ENCODE measurements at regions not wholly inside any gene's neighbourhood (a gene's known extent, or its start where the extent isn't known, plus 50 kb on each side); places are given as distances from the start of the nearest gene placed in this dataset.

DNA sequence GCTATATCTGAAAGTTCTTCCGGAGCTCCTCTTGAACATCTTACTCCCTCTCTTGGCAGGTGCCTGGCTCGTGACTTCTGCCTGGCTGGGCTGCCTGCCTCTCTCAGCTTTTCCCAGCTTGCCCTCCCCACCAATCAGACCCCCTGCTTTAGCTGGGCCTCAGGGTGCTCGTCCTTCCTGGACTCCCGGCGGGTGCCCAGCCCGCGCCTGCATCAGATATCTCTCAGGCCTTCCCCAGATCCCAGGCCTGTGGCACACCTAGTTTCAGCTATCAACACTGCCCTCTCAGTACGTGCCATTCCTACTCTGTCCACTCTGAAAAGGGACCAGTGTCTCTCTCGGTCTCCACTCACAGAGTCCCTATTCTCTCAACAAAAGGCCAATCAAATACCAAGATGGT, 96.5 kb upstream of the CLDN14 start:
- H3K4me1 ChIP-seq (ENCODE audit: control insufficient read depth, extremely low read depth, insufficient read depth, low read length): no peaks in the 10 kb centered on the region
- no peak overlapping the region for H3K27ac ChIP-seq (ENCODE audit: control insufficient read depth, insufficient read depth, low read length)
- DNase-seq (ENCODE audit: low read depth, low spot score) (no peak), FAIRE-seq (no peak)
- no peak overlapping the region for H3K4me2 ChIP-seq (ENCODE audit: control insufficient read depth, extremely low read depth, insufficient read depth, low read depth, low read length)
- no peak overlapping the region for H3K4me3 ChIP-seq (ENCODE audit: control insufficient read depth in 2 of 3, extremely low read depth in 1 of 3, insufficient read depth in 2 of 3, low read depth in 1 of 3, low read length in 3 of 3)
- no peaks in the 10 kb centered on the region for H4K20me1 ChIP-seq (ENCODE audit: control insufficient read depth, extremely low read depth, insufficient read depth, low read length)
- no peaks in the 10 kb centered on the region for H3K36me3 ChIP-seq (ENCODE audit: control insufficient read depth in 2 of 2, extremely low read depth in 1 of 2, insufficient read depth in 2 of 2, low read length in 2 of 2)
- dilution Hi-C loops (cut with MboI; ENCODE audit: extremely low pct_ligation_motif_present, low sequenced_read_pairs): no loop called here
- no peaks in the 10 kb centered on the region for H3K9me1 ChIP-seq (ENCODE audit: control insufficient read depth, extremely low read depth, insufficient read depth, low read length)
- H2AFZ ChIP-seq (ENCODE audit: control insufficient read depth, low read length): no peak overlapping the region
- TF ChIP-seq, protein P1, sequence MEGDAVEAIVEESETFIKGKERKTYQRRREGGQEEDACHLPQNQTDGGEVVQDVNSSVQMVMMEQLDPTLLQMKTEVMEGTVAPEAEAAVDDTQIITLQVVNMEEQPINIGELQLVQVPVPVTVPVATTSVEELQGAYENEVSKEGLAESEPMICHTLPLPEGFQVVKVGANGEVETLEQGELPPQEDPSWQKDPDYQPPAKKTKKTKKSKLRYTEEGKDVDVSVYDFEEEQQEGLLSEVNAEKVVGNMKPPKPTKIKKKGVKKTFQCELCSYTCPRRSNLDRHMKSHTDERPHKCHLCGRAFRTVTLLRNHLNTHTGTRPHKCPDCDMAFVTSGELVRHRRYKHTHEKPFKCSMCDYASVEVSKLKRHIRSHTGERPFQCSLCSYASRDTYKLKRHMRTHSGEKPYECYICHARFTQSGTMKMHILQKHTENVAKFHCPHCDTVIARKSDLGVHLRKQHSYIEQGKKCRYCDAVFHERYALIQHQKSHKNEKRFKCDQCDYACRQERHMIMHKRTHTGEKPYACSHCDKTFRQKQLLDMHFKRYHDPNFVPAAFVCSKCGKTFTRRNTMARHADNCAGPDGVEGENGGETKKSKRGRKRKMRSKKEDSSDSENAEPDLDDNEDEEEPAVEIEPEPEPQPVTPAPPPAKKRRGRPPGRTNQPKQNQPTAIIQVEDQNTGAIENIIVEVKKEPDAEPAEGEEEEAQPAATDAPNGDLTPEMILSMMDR (optimal IDR thresholded peaks at IDR 0.05 in 1 of 3, IDR thresholded peaks at IDR 0.05 in 1 of 3, conservative IDR thresholded peaks at IDR 0.05 in 1 of 3; ENCODE audit: extremely low read depth in 1 of 3, insufficient read depth in 2 of 3, low read length in 3 of 3): no peak
- no peak for TF ChIP-seq EZH2 (IDR thresholded peaks at IDR 0.05; ENCODE audit: low read length)
- H3K79me2 ChIP-seq (ENCODE audit: control insufficient read depth, insufficient read depth, low read length): no peaks in the 10 kb centered on the region
- H3K9me3 ChIP-seq (ENCODE audit: control insufficient read depth, low read depth, low read length): no peaks in the 10 kb centered on the region
- peaks cover 16% of the 10 kb centered on the region for H3K27me3 ChIP-seq (ENCODE audit: control insufficient read depth, extremely low read depth, insufficient read depth, low read length)
- no peak overlapping the region for H3K9ac ChIP-seq (ENCODE audit: control insufficient read depth, extremely low read depth, insufficient read depth, low read length)

DNA sequence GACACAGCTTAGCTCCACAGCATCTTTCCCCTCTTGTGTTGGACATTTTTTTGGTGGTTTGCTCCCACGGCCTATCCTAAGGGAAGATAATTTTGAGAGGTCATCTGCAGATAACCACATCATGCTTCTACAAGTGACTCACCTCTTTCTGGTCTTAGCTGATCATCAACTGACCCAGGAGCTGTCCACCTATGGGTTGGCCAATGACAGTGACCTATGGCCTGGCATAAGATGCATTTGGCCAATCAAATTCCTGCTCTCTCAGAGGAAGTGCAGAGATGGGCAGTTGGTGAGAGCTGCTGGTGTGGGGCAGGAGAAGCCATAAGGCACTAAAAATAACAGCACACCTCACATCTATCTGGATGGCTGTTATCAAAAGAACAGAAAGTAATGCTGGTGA, 100.0 kb upstream of the CLDN14 start:
- no peak for FAIRE-seq
- Histone ChIP-seq H3K9me3 (ENCODE audit: control insufficient read depth, low read depth, low read length) (no peaks in the 10 kb centered on the region), H2AFZ (ENCODE audit: control insufficient read depth, low read length) (no peak overlapping the region), H3K9me1 (ENCODE audit: control insufficient read depth, extremely low read depth, insufficient read depth, low read length) (no peaks in the 10 kb centered on the region), H3K4me2 (ENCODE audit: control insufficient read depth, extremely low read depth, insufficient read depth, low read depth, low read length) (no peak overlapping the region), H3K4me3 (ENCODE audit: control insufficient read depth in 2 of 3, extremely low read depth in 1 of 3, insufficient read depth in 2 of 3, low read depth in 1 of 3, low read length in 3 of 3) (no peak overlapping the region), H3K4me1 (ENCODE audit: control insufficient read depth, extremely low read depth, insufficient read depth, low read length) (no peaks in the 10 kb centered on the region), H3K79me2 (ENCODE audit: control insufficient read depth, insufficient read depth, low read length) (no peaks in the 10 kb centered on the region), H3K27ac (ENCODE audit: control insufficient read depth, insufficient read depth, low read length) (no peak overlapping the region), H3K9ac (ENCODE audit: control insufficient read depth, extremely low read depth, insufficient read depth, low read length) (no peak overlapping the region), H3K36me3 (ENCODE audit: control insufficient read depth in 2 of 2, extremely low read depth in 1 of 2, insufficient read depth in 2 of 2, low read length in 2 of 2) (no peaks in the 10 kb centered on the region), H3K27me3 (ENCODE audit: control insufficient read depth, extremely low read depth, insufficient read depth, low read length) (peaks cover 9% of the 10 kb centered on the region), H4K20me1 (ENCODE audit: control insufficient read depth, extremely low read depth, insufficient read depth, low read length) (no peaks in the 10 kb centered on the region)
- TF ChIP-seq, protein P1 (optimal IDR thresholded peaks at IDR 0.05 in 1 of 3, IDR thresholded peaks at IDR 0.05 in 1 of 3, conservative IDR thresholded peaks at IDR 0.05 in 1 of 3; ENCODE audit: extremely low read depth in 1 of 3, insufficient read depth in 2 of 3, low read length in 3 of 3): no peak
- no peak for TF ChIP-seq EZH2 (IDR thresholded peaks at IDR 0.05; ENCODE audit: low read length)
- dilution Hi-C loops (cut with MboI; ENCODE audit: extremely low pct_ligation_motif_present, low sequenced_read_pairs): no loop called here
- no peak for DNase-seq (ENCODE audit: low read depth, low spot score)

Data from keratinocyte (primary cell).